GM12873 (cell line): ENCODE measurements at regions not wholly inside any gene's neighbourhood (a gene's known extent, or its start where the extent isn't known, plus 50 kb on each side); places are given as distances from the start of the nearest gene placed in this dataset.

Experiments
- TF ChIP-seq, protein P1 (sequence below): IDR thresholded peaks from 2 replicates; pipeline ENCODE4 v1.5.1; 2012; ENCODE audit warnings: low read depth, mild to moderate bottlenecking, moderate library complexity, low read length, control low read depth; ENCODE audit not compliant: insufficient read depth; ENCODE audit errors: missing control alignments

DNA sequence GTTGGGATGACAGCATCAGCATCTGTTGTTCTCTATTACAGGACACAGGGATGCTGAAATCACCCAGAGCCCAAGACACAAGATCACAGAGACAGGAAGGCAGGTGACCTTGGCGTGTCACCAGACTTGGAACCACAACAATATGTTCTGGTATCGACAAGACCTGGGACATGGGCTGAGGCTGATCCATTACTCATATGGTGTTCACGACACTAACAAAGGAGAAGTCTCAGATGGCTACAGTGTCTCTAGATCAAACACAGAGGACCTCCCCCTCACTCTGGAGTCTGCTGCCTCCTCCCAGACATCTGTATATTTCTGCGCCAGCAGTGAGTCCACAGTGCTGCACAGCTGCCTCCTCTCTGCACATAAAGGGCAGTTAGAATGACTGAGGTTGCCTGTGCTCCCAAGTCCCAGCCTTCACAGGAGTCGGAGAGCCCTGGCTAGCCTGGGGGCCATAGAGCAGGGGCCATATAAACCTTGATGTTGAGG, 142.2 kb upstream of the PRSS58 start:
- TF ChIP-seq, protein P1, sequence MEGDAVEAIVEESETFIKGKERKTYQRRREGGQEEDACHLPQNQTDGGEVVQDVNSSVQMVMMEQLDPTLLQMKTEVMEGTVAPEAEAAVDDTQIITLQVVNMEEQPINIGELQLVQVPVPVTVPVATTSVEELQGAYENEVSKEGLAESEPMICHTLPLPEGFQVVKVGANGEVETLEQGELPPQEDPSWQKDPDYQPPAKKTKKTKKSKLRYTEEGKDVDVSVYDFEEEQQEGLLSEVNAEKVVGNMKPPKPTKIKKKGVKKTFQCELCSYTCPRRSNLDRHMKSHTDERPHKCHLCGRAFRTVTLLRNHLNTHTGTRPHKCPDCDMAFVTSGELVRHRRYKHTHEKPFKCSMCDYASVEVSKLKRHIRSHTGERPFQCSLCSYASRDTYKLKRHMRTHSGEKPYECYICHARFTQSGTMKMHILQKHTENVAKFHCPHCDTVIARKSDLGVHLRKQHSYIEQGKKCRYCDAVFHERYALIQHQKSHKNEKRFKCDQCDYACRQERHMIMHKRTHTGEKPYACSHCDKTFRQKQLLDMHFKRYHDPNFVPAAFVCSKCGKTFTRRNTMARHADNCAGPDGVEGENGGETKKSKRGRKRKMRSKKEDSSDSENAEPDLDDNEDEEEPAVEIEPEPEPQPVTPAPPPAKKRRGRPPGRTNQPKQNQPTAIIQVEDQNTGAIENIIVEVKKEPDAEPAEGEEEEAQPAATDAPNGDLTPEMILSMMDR = no peak

DNA sequence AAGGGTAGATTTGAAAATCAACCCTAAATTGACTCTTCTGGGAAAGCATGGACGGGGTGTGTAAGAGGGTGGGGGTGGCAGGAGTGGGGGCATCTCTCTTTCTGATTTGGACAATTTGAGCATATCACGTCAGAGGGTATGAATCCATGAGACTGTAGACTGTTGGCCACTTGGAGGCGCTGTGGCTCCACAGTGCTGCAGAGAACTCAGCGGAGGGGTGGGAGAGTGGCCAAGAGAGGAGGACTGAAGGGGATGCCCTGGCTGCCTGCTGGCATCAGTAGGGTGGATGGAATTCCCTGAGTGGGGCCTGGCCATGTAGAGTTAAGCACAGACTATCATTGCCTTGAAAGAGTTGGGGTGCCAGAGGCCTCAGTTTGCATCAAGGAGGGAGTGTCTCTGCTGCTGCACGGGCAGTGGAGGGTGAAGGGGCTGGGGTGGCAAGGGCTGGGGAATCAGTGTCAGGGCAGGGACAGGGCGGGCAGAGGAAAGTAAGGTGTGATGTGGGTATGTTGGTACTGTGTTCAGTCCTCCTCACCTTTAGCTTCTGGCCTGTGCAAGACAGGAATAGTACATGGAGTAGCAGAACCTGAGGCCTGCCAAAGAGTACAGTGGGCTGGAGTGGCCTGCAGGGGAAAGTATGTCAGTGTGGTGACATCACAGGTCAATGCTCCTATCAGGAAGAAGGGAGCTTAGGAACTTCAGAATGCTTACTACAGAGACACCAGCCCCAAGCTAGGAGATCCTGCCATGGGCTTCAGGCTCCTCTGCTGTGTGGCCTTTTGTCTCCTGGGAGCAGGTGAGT, 133.5 kb upstream of the PRSS58 start:
- TF ChIP-seq, protein P1 = peak; percentile 70

DNA sequence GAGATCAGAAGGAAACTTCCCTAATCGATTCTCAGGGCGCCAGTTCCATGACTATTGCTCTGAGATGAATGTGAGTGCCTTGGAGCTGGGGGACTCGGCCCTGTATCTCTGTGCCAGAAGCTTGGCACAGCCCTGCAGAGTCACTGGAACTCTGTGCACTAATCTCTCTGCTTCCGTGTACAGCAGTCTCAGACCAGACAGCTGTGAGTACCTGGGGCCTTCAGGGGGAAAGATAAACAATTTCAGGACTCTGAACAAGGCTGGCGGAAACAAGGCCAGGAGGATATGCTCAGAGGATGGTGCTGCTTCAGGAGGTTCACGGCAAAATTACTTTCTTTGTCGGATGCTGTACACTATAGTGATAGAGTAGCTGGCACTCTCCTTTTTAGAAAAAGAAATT, 131.7 kb upstream of the PRSS58 start:
- TF ChIP-seq, protein P1 = no peak

DNA sequence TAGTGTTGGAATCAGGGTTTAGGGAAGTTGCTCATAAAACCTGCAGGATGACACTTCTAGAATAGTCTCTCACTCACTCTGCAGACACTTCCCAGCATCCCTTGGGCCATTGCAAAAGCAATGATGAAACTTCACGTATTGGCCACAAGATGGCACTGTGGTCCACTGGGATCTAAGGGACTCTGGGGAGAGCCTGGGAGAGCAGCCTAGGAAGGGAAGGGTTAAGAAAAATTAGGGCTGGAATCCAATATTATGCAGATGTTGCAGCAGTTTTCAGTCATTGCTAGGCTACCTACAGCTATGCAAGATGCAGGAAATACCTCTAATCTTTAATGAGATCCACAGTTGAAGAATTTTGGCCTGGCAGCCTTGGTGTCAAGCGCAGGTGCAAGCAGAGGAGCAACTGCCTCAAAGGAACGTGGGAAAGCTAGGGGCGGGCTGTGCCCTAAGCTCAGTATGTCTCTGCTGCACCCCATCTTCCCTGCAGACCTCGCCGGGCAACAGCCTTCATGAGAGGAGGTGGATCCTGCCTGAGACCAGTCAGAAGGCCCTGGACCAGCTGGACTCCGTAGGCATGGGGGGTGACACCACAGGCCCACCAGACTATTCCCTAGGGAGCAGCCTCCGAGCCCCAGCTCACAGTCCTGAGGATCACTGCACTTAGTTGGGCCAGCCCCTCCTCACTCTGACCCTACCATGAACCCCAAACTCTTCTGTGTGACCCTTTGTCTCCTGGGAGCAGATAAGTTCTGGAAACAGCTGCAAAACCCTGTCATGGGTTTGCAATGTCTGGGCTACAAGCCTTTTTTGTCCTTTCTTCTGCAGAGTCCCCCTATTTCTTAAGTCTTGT, 127.9 kb upstream of the PRSS58 start:
- TF ChIP-seq, protein P1 = peak; percentile 84

DNA sequence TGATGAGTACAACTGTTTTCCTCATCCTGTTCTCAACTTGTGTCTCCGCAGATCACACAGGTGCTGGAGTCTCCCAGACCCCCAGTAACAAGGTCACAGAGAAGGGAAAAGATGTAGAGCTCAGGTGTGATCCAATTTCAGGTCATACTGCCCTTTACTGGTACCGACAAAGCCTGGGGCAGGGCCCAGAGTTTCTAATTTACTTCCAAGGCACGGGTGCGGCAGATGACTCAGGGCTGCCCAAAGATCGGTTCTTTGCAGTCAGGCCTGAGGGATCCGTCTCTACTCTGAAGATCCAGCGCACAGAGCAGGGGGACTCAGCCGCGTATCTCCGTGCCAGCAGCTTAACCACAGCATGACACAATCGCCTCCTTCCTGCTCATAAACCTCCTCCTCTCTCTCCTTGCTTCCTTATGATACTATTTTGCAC, 126.7 kb upstream of the PRSS58 start:
- TF ChIP-seq, protein P1 = no peak

DNA sequence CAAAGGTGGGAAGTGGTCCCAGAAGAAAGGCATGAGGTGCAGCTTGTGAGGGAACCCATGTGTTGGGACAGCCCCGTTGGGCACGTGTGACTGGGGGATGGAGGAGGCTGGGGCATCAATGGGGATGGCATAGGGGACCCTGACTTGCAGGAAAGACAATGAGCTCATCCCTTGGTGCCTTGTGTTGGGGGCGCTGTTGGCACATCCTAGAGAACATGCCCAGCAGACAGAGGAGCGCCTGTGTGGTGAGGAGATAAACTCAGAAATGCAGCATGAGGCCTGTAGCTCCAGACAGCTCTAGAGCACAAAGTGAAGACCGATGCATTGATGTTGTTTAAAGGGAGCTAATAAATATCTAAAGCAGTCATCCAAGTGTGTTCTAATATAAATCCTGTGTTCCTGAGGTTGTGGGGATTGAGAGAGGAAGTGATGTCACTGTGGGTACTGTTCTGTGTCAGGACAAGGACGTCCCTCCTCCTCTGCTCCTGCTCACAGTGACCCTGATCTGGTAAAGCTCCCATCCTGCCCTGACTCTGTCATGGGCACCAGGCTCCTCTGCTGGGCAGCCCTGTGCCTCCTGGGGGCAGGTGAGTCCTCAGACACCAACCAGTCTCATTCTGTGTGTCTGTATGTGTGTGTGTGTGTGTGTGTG, 126.1 kb upstream of the PRSS58 start:
- TF ChIP-seq, protein P1 = no peak

DNA sequence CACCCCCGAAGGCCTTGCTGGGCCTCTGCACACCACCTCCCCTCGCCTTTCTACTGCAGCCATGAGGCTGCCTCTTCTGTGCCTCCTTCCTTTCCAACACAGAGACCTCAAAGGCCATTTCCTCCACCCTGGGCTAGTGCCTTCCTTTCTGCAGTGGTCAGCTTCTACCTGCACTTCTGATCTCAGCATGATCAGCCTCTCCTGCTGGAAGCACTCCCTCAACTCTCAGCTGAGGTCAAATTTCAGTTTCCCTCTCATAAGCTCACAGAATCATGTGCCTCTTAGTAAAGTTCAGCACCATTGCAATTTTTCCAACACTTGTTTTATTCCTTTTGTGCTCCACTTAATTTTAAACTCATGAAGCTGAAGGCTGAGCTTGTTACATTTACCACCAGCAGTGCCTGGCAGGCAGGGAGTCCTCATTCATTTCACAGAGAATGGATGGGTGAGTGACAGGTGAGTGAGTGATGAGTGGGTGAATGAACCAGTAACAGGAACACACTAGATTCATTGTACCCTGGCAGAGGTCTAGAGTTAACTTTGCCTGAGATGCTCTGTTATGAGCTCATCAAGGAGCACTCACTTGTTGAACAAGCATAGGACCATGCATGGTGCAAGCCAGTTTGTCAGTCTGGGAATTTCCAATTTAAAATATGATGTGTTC, 124.0 kb upstream of the PRSS58 start:
- TF ChIP-seq, protein P1 = no peak
